OCI-LY3 (cell line): ENCODE measurements at regions not wholly inside any gene's neighbourhood (a gene's known extent, or its start where the extent isn't known, plus 50 kb on each side); places are given as distances from the start of the nearest gene placed in this dataset.

Source experiments
- H2AFZ ChIP-seq: fragments of 200-600, 300-600 bp; shearing (Covaris generic); 2 replicates; pipeline ENCODE4 v1.6.0; 2014; ENCODE audit warnings: antibody characterized with exemption, low read depth, low read length
- H3K27ac ChIP-seq: fragments of 200-600, 300-600 bp; sonication (generic); 2 replicates; pipeline ENCODE4 v1.5.1; 2014; ENCODE audit warnings: mild to moderate bottlenecking, low read length, moderate library complexity, mixed read lengths
- H3K27me3 ChIP-seq: fragments of 200-600, 300-600 bp; sonication (generic); 2 replicates; pipeline ENCODE4 v1.6.1; 2014; ENCODE audit warnings: low read depth, low read length, mixed read lengths
- H3K36me3 ChIP-seq: fragments of 200-600, 300-600 bp; sonication (generic); replicated peaks from 2 replicates; pipeline ENCODE3; 2014; ENCODE audit warnings: low read depth, low read length, mixed read lengths
- H3K4me1 ChIP-seq: fragments of 300-600, 200-600 bp; sonication (generic); 2 replicates; pipeline ENCODE4 v1.6.1; 2014; ENCODE audit warnings: low read length, mixed read lengths
- H3K4me2 ChIP-seq: fragments of 200-600, 300-600 bp; sonication (generic); 2 replicates; pipeline ENCODE4 v1.6.1; 2014; ENCODE audit warnings: low read length, mixed read lengths
- H3K4me3 ChIP-seq: fragments of 300-600, 200-600 bp; sonication (generic); 2 replicates; pipeline ENCODE4 v1.5.1; 2014; ENCODE audit warnings: antibody characterized with exemption, mild to moderate bottlenecking, low read length, moderate library complexity
- H3K79me2 ChIP-seq: fragments of 300-600, 200-600 bp; shearing (Covaris generic); 2 replicates; pipeline ENCODE4 v1.6.1; 2014; ENCODE audit warnings: mild to moderate bottlenecking, low read length, mixed read lengths
- H3K9ac ChIP-seq: fragments of 300-600, 200-600 bp; shearing (Covaris generic); 2 replicates; pipeline ENCODE4 v1.6.0; 2014; ENCODE audit warnings: mild to moderate bottlenecking, low read length, moderate library complexity
- H3K9me3 ChIP-seq: fragments of 200-600, 300-600 bp; shearing (Covaris generic); 2 replicates; pipeline ENCODE4 v1.6.1; 2014; ENCODE audit warnings: low read length, mixed read lengths; ENCODE audit not compliant: insufficient read depth
- H4K20me1 ChIP-seq: fragments of 200-600, 300-600 bp; sonication (generic); 2 replicates; pipeline ENCODE4 v1.6.1; 2016; ENCODE audit warnings: low read length, mixed read lengths; ENCODE audit not compliant: insufficient read depth
- CTCF ChIP-seq: fragments of 200-600, 300-600 bp; sonication (generic); IDR thresholded peaks from 2 replicates; pipeline ENCODE4 v1.5.1; 2014; ENCODE audit warnings: antibody characterized with exemption, low read length, low read depth
- EZH2phosphoT487 ChIP-seq: fragments of 200-600 bp; shearing (Covaris generic); IDR thresholded peaks from 2 replicates; pipeline ENCODE4 v1.6.1; 2018; ENCODE audit warnings: antibody characterized with exemption, mixed run types, low read depth

- Histone ChIP-seq H3K9ac (no peak overlapping the region), H3K9me3 (no peaks in the 10 kb centered on the region), H3K4me2 (peak overlapping the region; percentile 12; the same call in 1 of the 2 replicates), H3K4me3 (no peak overlapping the region), H3K27me3 (no peaks in the 10 kb centered on the region), H2AFZ (no peak overlapping the region), H3K36me3 (peaks cover 20% of the 10 kb centered on the region), H3K4me1 (peaks cover 48% of the 10 kb centered on the region), H3K27ac (peak overlapping the region; percentile 95; the same call in 1 of the 2 replicates), H4K20me1 (no peaks in the 10 kb centered on the region), H3K79me2 (no peaks in the 10 kb centered on the region)
- no peak for TF ChIP-seq EZH2phosphoT487
- TF ChIP-seq CTCF = peak; percentile 45
These were observed 857.4 kb upstream of the GOT2 start for GRCh38 chr16:59591480-59591879.

GRCh38 chr16:59590845-59591244, 856.7 kb upstream of the GOT2 start:
- Histone ChIP-seq H3K9me3 (no peaks in the 10 kb centered on the region), H3K4me3 (no peak overlapping the region), H3K36me3 (peaks cover 16% of the 10 kb centered on the region), H4K20me1 (no peaks in the 10 kb centered on the region), H3K4me1 (peaks cover 41% of the 10 kb centered on the region), H3K27ac (no peak overlapping the region), H3K4me2 (no peak overlapping the region), H2AFZ (no peak overlapping the region), H3K27me3 (no peaks in the 10 kb centered on the region), H3K9ac (no peak overlapping the region), H3K79me2 (no peaks in the 10 kb centered on the region)
- TF ChIP-seq CTCF (no peak), EZH2phosphoT487 (no peak)

GRCh38 chr16:59586331-59586730, 852.2 kb upstream of the GOT2 start:
- H3K79me2 ChIP-seq = no peaks in the 10 kb centered on the region
- H3K4me3 ChIP-seq = no peak overlapping the region
- TF ChIP-seq CTCF = no peak
- no peak for TF ChIP-seq EZH2phosphoT487
- H3K9me3 ChIP-seq = no peaks in the 10 kb centered on the region
- H3K27ac ChIP-seq = no peak overlapping the region
- no peaks in the 10 kb centered on the region for H4K20me1 ChIP-seq
- H2AFZ ChIP-seq = no peak overlapping the region
- peaks cover 3% of the 10 kb centered on the region for H3K4me1 ChIP-seq
- no peaks in the 10 kb centered on the region for H3K27me3 ChIP-seq
- no peak overlapping the region for H3K9ac ChIP-seq
- H3K4me2 ChIP-seq = no peak overlapping the region
- H3K36me3 ChIP-seq = peaks cover 4% of the 10 kb centered on the region

- Histone ChIP-seq H3K27ac (no peak overlapping the region), H3K27me3 (no peaks in the 10 kb centered on the region), H3K4me1 (no peaks in the 10 kb centered on the region), H3K4me3 (no peak overlapping the region), H4K20me1 (no peaks in the 10 kb centered on the region), H3K4me2 (no peak overlapping the region), H3K9me3 (no peaks in the 10 kb centered on the region), H2AFZ (no peak overlapping the region), H3K36me3 (no peaks in the 10 kb centered on the region), H3K79me2 (no peaks in the 10 kb centered on the region), H3K9ac (no peak overlapping the region)
- no peak for TF ChIP-seq EZH2phosphoT487
- TF ChIP-seq CTCF = no peak
These were observed 840.2 kb upstream of the GOT2 start for GRCh38 chr16:59574296-59574695.
